ENCODE measurements at regions not wholly inside any gene's neighbourhood (a gene's known extent, or its start where the extent isn't known, plus 50 kb on each side); places are given as distances from the start of the nearest gene placed in this dataset.
A peak's percentile ranks its signal among the peaks of the same experiment; 100 is the strongest.
"Not testable (repeated sequence)": the region's sequence is repeated elsewhere in the genome, so short reads cannot be mapped to it uniquely, and the experiment has no call there.

DNA sequence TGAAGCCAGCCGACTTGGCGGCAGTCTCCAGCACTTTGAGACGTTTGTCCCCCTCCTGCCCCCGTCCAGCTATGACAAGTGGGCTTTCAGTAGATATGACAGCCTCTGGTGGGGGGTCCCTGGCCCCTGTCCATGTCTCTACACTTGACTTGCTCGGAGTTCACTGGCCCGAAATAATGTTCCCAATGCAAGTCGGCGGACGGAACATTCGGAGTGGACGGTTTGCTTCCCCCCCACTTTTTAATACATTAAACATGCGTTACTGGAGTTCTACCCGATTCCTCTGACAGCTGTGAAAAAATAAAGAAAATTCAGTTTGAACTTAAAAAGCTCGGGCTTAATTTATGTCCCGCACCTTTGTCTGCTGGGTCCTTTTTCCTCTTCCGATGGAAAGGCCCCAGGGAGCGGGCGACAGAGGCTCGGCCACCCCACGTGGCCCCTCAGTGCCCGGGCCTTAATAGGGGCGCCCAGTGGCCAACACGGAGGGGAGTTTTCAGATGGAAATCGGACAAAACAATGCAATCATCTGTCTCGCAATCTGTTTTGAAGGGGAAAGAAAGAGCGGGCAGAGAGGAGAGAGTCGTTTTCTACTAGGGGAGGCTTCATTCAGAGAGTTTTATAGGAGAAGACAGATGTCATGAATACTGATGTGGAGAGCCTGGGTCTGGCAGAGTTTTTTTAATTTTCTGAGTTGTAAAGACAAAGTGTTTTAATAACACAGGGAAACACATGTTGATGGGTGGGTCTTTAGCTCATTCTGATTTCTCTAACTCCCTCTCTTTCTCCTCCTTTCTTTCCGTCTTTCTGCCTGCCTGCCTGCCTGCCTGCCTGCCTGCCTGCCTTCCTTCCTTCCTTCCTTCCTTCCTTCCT, 50.2 kb downstream of the SMIM38 start:
- no peak for DNase-seq

DNA sequence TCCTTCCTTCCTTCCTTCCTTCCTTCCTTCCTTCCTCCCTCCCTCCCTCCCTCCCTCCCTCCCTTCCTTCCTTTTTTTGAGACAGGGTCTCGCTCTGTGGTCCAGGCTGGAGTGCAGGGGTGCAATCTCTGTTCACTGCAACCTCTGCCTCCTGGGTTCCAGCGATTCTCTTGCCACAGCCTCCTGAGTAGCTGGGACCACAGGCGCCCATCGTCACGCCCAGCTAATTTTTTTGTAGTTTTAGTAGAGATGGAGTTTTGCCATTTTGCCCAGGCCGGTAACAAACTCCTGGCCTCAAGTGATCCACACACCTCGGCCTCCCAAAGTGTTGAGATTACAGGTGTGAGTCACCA, 50.9 kb downstream of the SMIM38 start:
- not testable (repeated sequence) for DNase-seq

DNA sequence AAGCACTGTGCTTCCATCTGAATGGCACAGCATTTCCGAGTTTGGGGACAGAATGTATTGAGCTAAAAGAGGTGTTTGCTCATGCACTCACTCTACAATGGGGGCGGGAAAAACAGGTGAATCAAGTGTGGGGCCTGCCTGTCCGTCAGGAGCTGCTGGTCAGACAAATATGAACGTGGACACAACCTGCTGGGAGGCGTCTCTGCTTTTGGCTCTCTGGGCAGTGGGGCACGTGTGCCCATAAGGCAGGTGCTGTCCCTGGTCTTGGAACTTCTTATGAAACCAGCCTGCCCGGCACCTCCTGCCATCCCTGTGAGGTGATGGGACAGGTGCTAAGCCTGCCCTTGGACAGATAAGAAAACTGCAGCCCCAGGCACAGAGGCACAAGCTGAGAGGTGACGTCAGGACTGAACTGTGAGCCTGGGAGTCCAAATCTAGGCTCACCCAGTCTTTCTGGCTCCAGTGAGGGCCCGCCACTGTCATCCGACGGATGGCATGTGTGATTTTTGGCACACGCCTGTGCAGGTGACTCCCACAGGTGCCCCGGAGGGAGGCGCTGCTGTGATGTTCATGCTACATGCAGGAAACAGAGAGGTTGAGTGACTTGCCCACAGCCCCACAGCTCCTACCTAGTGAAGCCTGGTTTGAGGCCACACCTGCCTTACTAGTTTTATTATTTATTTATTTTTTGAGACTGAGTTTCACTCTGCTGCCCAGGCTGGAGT, 51.6 kb downstream of the SMIM38 start:
- DNase-seq: no peak

DNA sequence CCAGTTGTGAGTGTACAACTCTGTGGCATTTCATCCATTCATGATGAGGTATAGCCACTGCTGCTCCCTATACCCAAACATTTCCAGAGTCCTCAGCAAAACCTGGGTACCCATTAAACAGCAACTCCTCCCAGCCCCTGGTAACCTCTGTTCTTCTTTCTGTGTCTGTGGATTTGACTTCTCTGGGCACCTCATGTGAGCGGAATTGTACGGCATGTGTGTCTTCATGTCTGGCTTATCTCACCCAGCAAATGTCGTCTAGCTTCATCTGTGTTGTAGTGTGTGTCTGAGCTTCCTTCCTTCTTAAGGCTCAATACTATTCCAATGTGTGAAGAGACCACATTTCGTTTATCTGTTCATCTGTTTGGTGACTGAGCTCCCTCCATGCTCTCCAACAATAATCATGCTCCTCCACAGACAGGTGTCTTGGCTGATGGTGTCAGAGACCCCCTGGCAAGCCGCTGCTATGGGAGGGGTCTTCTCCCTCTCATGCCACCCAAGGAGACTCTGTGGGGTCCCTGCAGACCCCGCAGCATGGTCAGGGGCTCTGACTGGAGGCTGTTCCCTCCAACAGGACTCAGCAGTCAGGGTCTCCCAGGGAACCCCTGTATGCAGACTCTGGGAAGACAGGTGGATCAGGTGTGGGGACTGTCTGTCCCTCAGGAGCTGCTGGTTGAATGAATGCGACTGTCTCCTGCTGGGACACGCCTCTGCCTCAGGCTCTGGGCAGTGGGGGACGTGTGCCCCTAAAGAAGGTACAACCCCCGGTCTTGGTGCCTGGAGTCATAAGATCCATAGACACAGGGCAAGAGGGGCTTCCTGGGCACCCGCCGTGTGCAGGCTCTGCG, 52.7 kb downstream of the SMIM38 start:
- no peak for DNase-seq

DNA sequence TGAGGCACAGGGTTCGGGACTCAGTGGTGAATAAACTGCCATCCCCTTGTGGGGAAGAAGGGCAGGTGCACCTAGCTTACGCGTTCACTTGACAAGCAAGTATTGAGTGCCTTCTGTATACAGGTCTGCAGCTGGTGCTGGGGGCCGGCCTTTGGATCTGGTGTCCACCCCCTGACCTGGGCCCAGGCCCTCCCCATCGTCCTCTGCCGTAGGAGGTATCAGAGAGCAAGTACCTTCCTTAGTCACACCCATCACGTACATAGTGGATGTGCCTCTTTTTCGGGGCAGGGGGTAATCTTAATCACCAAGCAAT, 53.3 kb downstream of the SMIM38 start:
- no peak for DNase-seq

DNA sequence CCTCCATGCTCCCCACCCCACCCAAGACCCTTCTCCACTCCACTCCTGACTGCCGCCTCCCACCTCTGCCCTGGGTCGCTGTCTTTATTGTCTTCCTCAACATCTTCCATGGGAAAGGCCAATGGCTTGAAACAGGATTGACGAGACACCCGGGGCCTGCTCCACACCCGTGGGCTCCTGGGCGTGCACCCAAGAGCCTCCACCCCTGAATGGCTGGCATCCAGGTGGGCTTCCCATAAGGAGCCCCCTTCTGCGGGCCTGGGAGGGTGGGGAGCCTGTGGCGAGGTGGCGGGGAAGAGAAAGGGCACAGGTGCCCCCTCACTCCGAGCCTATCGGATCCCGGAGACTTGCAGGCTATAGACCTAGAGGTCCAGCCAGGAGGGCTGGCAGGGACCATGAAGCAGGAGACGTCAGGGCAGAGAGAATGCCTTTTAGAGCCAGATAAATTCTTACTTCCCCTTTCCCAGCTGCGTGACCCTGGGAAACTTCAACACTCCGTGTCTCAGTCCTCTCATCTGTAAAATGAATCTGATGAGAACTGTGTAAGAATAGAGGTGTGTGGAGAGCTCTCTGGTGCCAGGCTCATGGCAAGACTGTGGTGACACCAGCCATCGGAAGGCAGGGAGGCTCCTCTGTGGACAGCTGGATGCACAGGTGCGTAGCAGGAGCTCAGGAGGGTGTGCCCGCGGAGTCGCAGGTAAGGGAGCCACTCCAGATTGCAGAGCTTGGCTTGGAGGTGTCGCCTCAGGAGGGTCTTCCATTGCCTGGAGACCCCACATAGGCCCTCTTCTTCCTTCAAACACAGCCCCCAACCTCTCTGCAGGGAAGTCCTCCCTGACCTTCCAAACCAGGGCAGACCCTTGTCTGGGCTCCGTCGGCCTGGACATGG, 53.9 kb downstream of the SMIM38 start:
- no peak for DNase-seq

DNA sequence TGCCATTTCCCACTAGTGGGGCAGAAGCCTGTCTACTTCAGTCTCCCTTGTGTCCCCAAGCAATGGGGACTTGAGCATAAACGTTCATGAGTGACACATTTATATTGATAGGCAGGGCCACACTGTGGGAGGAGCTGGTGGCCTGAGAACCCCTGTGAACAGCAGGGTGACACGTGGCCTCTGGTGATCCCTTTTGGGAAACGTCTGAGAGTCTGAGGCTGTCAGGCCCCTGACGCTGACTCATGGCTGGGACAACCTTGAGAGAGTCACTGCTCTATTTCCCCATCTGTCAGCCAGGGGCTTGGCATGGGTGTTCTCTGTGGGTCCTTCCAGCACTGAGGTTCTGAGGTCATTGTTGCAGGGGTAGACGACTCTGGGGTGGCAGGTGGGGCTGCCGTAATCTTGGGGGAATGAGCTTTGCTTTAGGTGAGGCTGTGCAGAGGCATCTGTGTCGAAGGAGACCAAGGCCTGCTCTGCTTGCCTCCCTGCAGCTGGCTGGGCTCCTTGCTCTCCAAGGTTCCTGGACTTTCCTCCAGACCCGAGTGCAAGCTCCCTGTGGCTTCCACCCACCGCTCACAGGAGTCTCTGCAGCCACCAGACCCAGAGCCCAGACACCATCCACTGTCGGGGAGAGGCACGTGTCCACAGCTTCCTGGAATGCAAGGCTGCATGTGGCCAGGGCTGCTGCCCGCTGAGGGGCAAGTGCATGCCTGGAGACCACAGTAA, 54.7 kb downstream of the SMIM38 start:
- DNase-seq: no peak

GRCh38 chr11:69211540-69211919, 55.8 kb downstream of the SMIM38 start:
- no peak for DNase-seq

DNA sequence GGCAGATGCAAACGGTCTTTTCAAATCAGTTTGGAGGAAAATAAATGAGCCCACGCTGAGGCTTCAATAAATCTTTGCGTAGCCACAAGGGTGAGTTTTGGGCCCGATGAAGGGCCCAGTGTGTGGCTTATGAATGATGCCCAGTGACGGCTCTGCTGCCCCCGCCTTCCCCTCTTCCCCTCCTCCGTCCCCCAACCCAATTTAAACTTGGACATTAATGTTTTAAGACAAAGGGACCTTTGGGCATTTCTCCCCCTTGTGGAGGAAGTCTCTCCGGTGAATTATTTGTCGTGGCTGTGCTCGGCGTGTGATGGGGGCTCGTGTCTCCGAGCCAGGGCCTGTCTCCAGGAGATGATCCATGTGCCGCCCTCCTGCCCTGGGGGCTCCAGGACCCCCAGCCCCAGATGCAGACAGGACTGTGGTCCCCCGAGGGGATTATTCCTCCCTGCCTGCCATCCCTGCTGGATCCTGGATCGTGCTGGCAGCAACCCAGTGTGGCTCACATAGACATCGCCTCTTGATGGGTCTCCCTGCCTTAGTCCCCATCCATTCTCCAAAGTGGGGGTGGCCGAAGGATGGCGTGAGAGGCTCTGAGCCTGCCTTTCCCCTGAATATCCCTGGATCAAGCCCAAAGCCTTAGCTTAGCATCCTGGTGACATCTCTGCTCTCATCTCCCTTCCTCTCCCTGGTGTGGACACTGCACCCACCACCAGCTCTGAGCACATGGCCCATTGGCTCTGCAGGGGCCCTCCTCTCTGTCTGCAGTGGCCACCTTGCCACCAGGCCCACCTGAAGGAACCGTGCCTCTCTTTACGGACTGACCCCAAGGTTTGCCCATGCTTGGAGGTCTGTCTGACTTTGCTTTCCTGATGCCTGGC, 56.4 kb downstream of the SMIM38 start:
- peak; percentile 10 for DNase-seq

GRCh38 chr11:69212798-69213110, 57.0 kb downstream of the SMIM38 start:
- DNase-seq: no peak

DNA sequence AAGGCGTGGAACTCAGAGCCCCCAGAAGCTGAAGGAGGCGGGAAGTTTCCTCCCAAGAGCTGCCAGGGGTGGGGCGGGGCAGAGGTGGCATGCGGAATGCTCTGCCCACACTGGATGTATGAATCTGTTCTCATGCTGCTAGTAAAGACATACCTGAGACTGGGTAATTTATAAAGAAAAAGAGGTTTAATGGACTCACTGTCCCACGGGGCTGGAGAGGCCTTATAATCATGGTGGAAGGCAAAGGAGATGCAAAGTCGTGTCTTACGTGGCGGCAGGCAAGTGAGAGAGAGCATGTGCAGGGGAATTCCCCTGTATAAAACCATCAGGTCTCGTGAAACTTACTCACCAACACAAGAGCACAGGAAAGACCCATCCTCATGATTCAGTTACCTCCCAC, 57.6 kb downstream of the SMIM38 start:
- no peak for DNase-seq

DNA sequence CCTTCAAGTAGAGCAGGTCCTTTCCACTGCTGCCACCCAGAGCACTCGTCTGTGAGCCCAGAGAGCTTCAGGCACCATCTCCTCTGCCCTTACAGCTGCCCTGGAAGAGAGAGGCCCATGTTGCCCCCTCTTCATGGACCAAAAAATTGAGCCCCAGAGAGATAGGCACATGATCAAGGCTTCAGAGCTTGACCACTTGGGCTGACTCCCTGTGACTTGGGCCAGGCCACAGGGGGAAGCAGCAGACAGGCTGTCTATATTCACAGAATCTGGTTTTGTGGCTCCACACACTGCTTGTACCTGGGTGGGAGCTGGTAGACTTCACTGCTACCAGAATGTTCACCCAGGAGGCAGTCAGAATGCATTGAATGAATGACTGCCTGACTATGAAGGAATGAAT, 58.2 kb downstream of the SMIM38 start:
- no peak for DNase-seq

DNA sequence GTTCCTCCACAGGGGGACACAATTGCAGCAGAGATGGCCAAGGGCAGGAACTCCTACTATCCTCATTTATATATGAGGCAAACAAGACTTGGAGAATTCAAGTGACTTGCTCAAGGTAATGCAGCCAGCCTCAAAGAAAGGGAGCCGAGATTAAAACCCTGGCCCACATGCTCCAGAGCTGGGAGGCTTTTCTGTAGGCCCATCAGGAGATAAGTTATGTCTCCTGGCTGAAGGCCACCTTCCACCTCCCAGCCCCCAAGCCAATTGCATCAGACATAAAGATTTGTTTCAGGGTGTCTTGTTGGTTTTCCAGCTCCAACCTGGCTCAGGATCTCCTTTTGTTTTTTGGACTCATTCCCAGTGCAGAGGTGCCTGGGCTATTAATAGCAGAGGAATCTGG, 59.5 kb downstream of the SMIM38 start:
- no peak for DNase-seq

GRCh38 chr11:69215784-69216415, 60.2 kb downstream of the SMIM38 start:
- no peak for DNase-seq

- DNase-seq: no peak
These were observed 60.9 kb downstream of the SMIM38 start for GRCh38 chr11:69216647-69217051.

GRCh38 chr11:69217276-69218105, 61.8 kb downstream of the SMIM38 start:
- DNase-seq: no peak

DNA sequence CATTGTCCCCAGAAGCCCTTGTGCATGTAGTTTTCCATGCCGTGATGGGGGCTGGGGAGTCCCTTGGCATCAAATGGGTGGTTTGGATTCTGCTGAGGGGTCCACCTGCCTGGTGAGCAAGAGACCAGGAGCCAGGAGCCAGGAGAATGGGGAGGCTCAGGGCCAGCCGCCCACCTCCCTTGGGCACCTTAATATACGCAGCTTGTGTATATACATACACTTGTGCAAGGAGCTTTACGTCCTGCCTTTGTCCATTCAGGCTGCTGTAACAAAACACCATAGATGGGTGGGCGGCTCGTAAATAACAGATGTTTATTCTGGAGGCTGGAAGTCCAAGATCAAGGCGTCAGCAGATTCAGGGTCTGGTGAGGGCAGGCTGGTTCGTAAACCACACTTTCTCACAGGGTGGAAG, 62.5 kb downstream of the SMIM38 start:
- DNase-seq: no peak

GRCh38 chr11:69218946-69219720, 63.4 kb downstream of the SMIM38 start:
- no peak for DNase-seq

GRCh38 chr11:69219991-69220390, 64.3 kb downstream of the SMIM38 start:
- no peak for DNase-seq

Data from dermis blood vessel endothelial cell (primary cell).